ENCODE measurements at regions not wholly inside any gene's neighbourhood (a gene's known extent, or its start where the extent isn't known, plus 50 kb on each side); places are given as distances from the start of the nearest gene placed in this dataset.

- TF ChIP-seq, protein P1, sequence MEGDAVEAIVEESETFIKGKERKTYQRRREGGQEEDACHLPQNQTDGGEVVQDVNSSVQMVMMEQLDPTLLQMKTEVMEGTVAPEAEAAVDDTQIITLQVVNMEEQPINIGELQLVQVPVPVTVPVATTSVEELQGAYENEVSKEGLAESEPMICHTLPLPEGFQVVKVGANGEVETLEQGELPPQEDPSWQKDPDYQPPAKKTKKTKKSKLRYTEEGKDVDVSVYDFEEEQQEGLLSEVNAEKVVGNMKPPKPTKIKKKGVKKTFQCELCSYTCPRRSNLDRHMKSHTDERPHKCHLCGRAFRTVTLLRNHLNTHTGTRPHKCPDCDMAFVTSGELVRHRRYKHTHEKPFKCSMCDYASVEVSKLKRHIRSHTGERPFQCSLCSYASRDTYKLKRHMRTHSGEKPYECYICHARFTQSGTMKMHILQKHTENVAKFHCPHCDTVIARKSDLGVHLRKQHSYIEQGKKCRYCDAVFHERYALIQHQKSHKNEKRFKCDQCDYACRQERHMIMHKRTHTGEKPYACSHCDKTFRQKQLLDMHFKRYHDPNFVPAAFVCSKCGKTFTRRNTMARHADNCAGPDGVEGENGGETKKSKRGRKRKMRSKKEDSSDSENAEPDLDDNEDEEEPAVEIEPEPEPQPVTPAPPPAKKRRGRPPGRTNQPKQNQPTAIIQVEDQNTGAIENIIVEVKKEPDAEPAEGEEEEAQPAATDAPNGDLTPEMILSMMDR (IDR thresholded peaks at IDR 0.05 in 8 of 11, conservative IDR thresholded peaks at IDR 0.05 in 3 of 11): no peak
- no peak for TF ChIP-seq POLR2A (IDR thresholded peaks at IDR 0.05)
Observed at GRCh38 chr4:189207872-189208271, 732.8 kb upstream of the FRG1 start.

Measured in spleen (tissue), 7 donors.